HepG2 (cell line): ENCODE measurements at regions not wholly inside any gene's neighbourhood (a gene's known extent, or its start where the extent isn't known, plus 50 kb on each side); places are given as distances from the start of the nearest gene placed in this dataset.

Experiments
- ATAC-seq: fragments of 200-7000 bp; cut with Tn5 transposase; 3 replicates; pipeline ENCODE4 v1.9.1; 2020; ENCODE audit warnings: mild to moderate bottlenecking, moderate library complexity
- BruUV-seq: library from RNA; stranded (reverse); fragments of 400-500 nt; replicated peaks from 2 replicates; lab custom pipeline; 2021; lab: Mats Ljungman, UMichigan
- CTCF ChIA-PET: fragments of 300-600 bp; formaldehyde crosslinking; extraction: SDS; loops from one replicate; lab custom pipeline; 2021; ENCODE audit warnings: low total read pairs, inconsistent platforms, low intra/inter-chr PET ratio; lab: Yijun Ruan, JAX
- POLR2A ChIA-PET: fragments of 350-600 bp; sonication (Branson Sonifier 250); formaldehyde crosslinking; loops from one replicate; lab custom pipeline; 2020; ENCODE audit warnings: antibody characterized with exemption, inconsistent platforms; lab: Yijun Ruan, JAX
- DNase-seq: peaks from one replicate; pipeline ENCODE4 v3.0.0-alpha.2; 2015; ENCODE audit warnings: low spot score
- FAIRE-seq: peaks from 3 replicates; lab custom pipeline; 2011; peaks lifted over from hg19 to GRCh38; lab: Jason Lieb, UNC
- H2AFZ ChIP-seq: one replicate; pipeline ENCODE4 v1.6.1; 2011; ENCODE audit warnings: low read length, inconsistent platforms
- H3K27ac ChIP-seq: fragments of 300-600 bp; 3 replicates; pipeline ENCODE4 v1.8.0; 2011; ENCODE audit warnings: mixed run types, mild to moderate bottlenecking, mixed read lengths, low read length, inconsistent platforms; ENCODE audit not compliant: insufficient read depth; ENCODE audit errors: extremely low read length
- H3K27me3 ChIP-seq, 2 experiments: fragments of 200-600 bp in 1 of 2; 2 replicates in 1 of 2; 3 replicates in 1 of 2; pipeline versions ENCODE4 v1.6.0 to v1.8.0; 2011; ENCODE audit warnings: low read length in 2 of 2, mild to moderate bottlenecking in 2 of 2, moderate library complexity in 2 of 2, inconsistent platforms in 1 of 2; ENCODE audit not compliant: insufficient read depth in 2 of 2, control insufficient read depth in 1 of 2
- H3K36me3 ChIP-seq, 2 experiments: fragments of 200-600 bp in 1 of 2; replicated peaks in 1 of 2; 2 replicates in 1 of 2; 3 replicates in 1 of 2; pipeline versions ENCODE4 v1.5.1 to v1.8.0; 2011; ENCODE audit warnings: low read length in 2 of 2, inconsistent platforms in 1 of 2; ENCODE audit not compliant: insufficient read depth in 2 of 2, control insufficient read depth in 1 of 2
- H3K4me1 ChIP-seq: 2 replicates; pipeline ENCODE4 v1.5.1; 2012; ENCODE audit warnings: low read length, inconsistent platforms; ENCODE audit not compliant: insufficient read depth
- H3K4me2 ChIP-seq: 2 replicates; pipeline ENCODE4 v1.6.0; 2011; ENCODE audit warnings: low read depth, low read length, inconsistent platforms
- H3K4me3 ChIP-seq, 3 experiments: fragments of 200-600 bp in 1 of 3; sonication (generic), shearing (Covaris generic) in 1 of 3; replicated peaks in 1 of 3; 2 replicates each; pipeline ENCODE4 v1.5.1; 2011 to 2016; ENCODE audit warnings: low read length in 3 of 3, inconsistent platforms in 2 of 3, low read depth in 2 of 3, mild to moderate bottlenecking in 2 of 3, control low read depth in 1 of 3, mixed read lengths in 1 of 3; ENCODE audit not compliant: insufficient read depth in 1 of 3
- H3K79me2 ChIP-seq: one replicate; pipeline ENCODE4 v1.6.1; 2011; ENCODE audit warnings: low read length, inconsistent platforms; ENCODE audit not compliant: insufficient read depth
- H3K9ac ChIP-seq: 2 replicates; pipeline ENCODE4 v1.6.0; 2011; ENCODE audit warnings: mild to moderate bottlenecking, low read depth, low read length, inconsistent platforms; ENCODE audit not compliant: insufficient read depth
- H3K9me3 ChIP-seq: 2 replicates; pipeline ENCODE4 v1.5.1; 2012; ENCODE audit warnings: mild to moderate bottlenecking, low read length
- H4K20me1 ChIP-seq: 2 replicates; pipeline ENCODE4 v1.6.0; 2011; ENCODE audit warnings: inconsistent platforms, mild to moderate bottlenecking, low read length, moderate library complexity; ENCODE audit not compliant: insufficient read depth
- NFE2L1 ChIP-seq: sonication (generic); formaldehyde crosslinking; IDR thresholded peaks from 2 replicates; pipeline ENCODE4 v1.4.0; 2020; ENCODE audit warnings: missing genetic modification reagents, mild to moderate bottlenecking, borderline replicate concordance
- NR2F6 ChIP-seq, 2 experiments: IDR thresholded peaks; 2 replicates each; pipeline ENCODE4 v1.6.1; 2016; ENCODE audit warnings: antibody characterized with exemption in 1 of 2, mild to moderate bottlenecking in 1 of 2
- SMAD1 ChIP-seq: sonication (generic); formaldehyde crosslinking; IDR thresholded peaks from 2 replicates; pipeline ENCODE4 v1.4.0; 2020; ENCODE audit warnings: missing genetic modification reagents, low read depth, mild to moderate bottlenecking, borderline replicate concordance
- SYNCRIP ChIP-seq: fragments of 200-400 bp; formaldehyde crosslinking; IDR thresholded peaks from 2 replicates; pipeline ENCODE4 v1.6.1; 2018; ENCODE audit warnings: mild to moderate bottlenecking, low read depth, low read length; ENCODE audit not compliant: insufficient read depth
- ZGPAT ChIP-seq: IDR thresholded peaks from 2 replicates; pipeline ENCODE4 v1.6.1; 2016; ENCODE audit warnings: mild to moderate bottlenecking
- ZNF142 ChIP-seq: sonication (generic); formaldehyde crosslinking; IDR thresholded peaks from 2 replicates; pipeline ENCODE4 v1.4.0; 2020; ENCODE audit warnings: missing genetic modification reagents
- ZNF530 ChIP-seq: sonication (generic); formaldehyde crosslinking; IDR thresholded peaks from 2 replicates; pipeline ENCODE4 v1.5.0; 2020; ENCODE audit warnings: low read depth, mild to moderate bottlenecking, missing genetic modification reagents
- ZNF569 ChIP-seq: sonication (generic); formaldehyde crosslinking; IDR thresholded peaks from 2 replicates; pipeline ENCODE4 v1.5.0; 2020; ENCODE audit warnings: mild to moderate bottlenecking, missing genetic modification reagents, moderate library complexity, borderline replicate concordance
- ZNF615 ChIP-seq: sonication (generic); formaldehyde crosslinking; IDR thresholded peaks from 2 replicates; pipeline ENCODE4 v1.5.0; 2020; ENCODE audit warnings: mild to moderate bottlenecking, missing genetic modification reagents, borderline replicate concordance
- ZNF678 ChIP-seq: sonication (generic); formaldehyde crosslinking; IDR thresholded peaks from 2 replicates; pipeline ENCODE4 v1.4.0; 2020; ENCODE audit warnings: mild to moderate bottlenecking, missing genetic modification reagents
- WGBS: methylation state at CpG from one replicate; pipeline ENCODE4 v1.1.6; 2017; ENCODE audit warnings: low lambda C conversion rate; 5-methylcytosine and 5-hydroxymethylcytosine counted together
- in situ Hi-C: cut with HindIII; loops from 2 replicates; pipeline ENCODE4 v1.10.0; 2017; ENCODE audit warnings: low pct_unique_long_range_greater_than_20kb; ENCODE audit not compliant: extremely low pct_ligation_motif_present
- intact Hi-C: fragments of 100-400 bp; cut with micrococcal nuclease; formaldehyde crosslinking; loops from one replicate; pipeline ENCODE4 v1.10.0; 2022; ENCODE audit not compliant: unreplicated experiment

GRCh38 chr7:12761111-12761510, 73.7 kb downstream of the ARL4A start (continued):
- TF ChIP-seq ZGPAT (CRISPR knock-in tag): no peak
- TF ChIP-seq SMAD1 (CRISPR knock-in tag): no peak
- TF ChIP-seq NR2F6 (IDR thresholded peaks at IDR 0.05): no peak
- no peak for TF ChIP-seq NR2F6 (CRISPR knock-in tag; IDR thresholded peaks at IDR 0.05)

- CTCF ChIA-PET: no interaction called here
- Histone ChIP-seq H3K9ac (no peak overlapping the region), H2AFZ (no peak overlapping the region), H3K79me2 (no peaks in the 10 kb centered on the region), H3K27ac (no peak overlapping the region), H4K20me1 (no peaks in the 10 kb centered on the region), H3K9me3 (no peaks in the 10 kb centered on the region), H3K27me3 (no peaks in the 10 kb centered on the region), H3K4me3 (no peak overlapping the region), H3K4me2 (no peak overlapping the region), H3K36me3 (no peaks in the 10 kb centered on the region), H3K4me1 (no peaks in the 10 kb centered on the region)
- ATAC-seq: no peak
- BruUV-seq: no TSS peak
- TF ChIP-seq NFE2L1 (CRISPR knock-in tag) (no peak), ZNF678 (no peak), ZNF615 (CRISPR knock-in tag) (no peak), ZNF530 (CRISPR knock-in tag) (no peak), ZNF569 (CRISPR knock-in tag) (no peak), ZNF142 (CRISPR knock-in tag) (no peak), SYNCRIP (no peak)
- 51% methylated on average over 4 of the region's 4 CpGs for WGBS
- POLR2A ChIA-PET: no interaction called here
- DNase-seq: no peak
- intact Hi-C loops: no loop called here
- FAIRE-seq: no peak
- in situ Hi-C loops: no loop called here
Observed at GRCh38 chr7:12761691-12762090, 74.3 kb downstream of the ARL4A start.
